ENCODE measurements at regions not wholly inside any gene's neighbourhood (a gene's known extent, or its start where the extent isn't known, plus 50 kb on each side); places are given as distances from the start of the nearest gene placed in this dataset.
"Not testable (repeated sequence)": the region's sequence is repeated elsewhere in the genome, so short reads cannot be mapped to it uniquely, and the experiment has no call there.

DNA sequence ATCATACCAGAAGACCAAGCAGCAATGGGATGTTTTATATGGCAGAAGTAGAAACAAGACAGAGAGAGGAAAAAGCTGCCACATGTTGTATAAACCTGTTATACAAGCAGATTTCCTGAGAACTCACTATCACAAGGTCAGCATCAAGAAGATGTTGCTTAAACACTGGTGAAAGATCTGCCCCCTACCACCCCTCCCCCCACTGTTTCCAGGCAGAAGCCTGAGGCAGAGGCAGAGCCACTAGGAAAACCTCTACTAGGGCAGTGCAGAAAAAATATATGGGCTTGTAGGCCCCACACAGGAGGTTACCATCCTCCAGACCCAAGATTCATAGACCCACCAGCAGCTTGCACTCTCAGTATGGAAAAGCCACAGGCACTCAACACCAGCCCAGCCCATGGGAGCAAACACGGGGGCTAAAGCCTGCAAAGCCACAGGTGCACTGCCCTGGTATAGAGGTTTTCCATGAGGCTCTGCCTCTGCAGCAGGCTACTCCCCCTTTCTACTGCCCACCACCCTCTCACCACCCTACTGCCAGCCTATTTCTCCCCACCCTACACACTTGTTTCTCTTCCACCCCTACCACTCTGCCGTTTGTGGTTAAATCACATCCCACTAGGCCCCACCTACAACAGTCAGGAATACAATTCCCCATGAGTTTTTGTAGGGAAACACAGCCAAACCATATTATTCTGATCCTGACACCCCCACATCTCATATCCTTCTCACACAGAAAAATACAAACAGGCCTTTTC lies 274.2 kb downstream of the POTED start:
- H3K36me3 Mint-ChIP-seq; H3K27ac ChIP-seq (ENCODE audit: low read depth, low read length); H3K4me1 ChIP-seq (ENCODE audit: insufficient read depth, low read length); H3K9me3 Mint-ChIP-seq; H3K27me3 Mint-ChIP-seq; POLR2A ChIA-PET; H3K27me3 ChIP-seq (ENCODE audit: insufficient read depth, low read length, poor library complexity, severe bottlenecking); H3K9me3 ChIP-seq (ENCODE audit: low read length); H3K4me1 Mint-ChIP-seq; H3K4me3 Mint-ChIP-seq; H3K4me3 ChIP-seq (ENCODE audit: low read length); H3K27ac Mint-ChIP-seq; H3K36me3 ChIP-seq (ENCODE audit: insufficient read depth, low read length); CTCF ChIA-PET; DNase-seq: not testable (repeated sequence)

DNA sequence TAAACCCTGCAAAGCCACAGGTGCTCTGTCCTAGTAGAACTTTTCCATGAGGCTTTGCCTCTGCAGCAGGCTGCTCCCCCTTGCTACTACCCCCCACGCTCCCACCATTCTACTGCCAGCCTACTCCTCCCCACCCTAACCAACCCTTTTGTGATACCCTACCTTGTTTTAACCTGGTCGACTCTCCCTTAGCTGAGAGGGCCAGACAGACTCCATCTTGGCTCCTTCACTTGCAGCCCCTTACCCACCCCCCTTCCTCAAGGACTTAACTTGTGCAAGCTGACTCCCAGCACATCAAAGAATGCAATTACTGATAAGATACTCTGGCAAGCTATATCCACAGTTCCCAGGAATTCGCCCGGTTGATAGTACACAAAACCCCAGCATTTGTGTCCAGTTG lies 267.9 kb downstream of the POTED start:
- H3K36me3 ChIP-seq (ENCODE audit: insufficient read depth, low read length); H3K4me3 Mint-ChIP-seq; H3K4me3 ChIP-seq (ENCODE audit: low read length); H3K27me3 ChIP-seq (ENCODE audit: insufficient read depth, low read length, poor library complexity, severe bottlenecking); H3K4me1 ChIP-seq (ENCODE audit: insufficient read depth, low read length); H3K36me3 Mint-ChIP-seq; CTCF ChIA-PET; DNase-seq; H3K9me3 Mint-ChIP-seq; H3K27ac Mint-ChIP-seq; H3K9me3 ChIP-seq (ENCODE audit: low read length); POLR2A ChIA-PET; H3K27me3 Mint-ChIP-seq; H3K27ac ChIP-seq (ENCODE audit: low read depth, low read length); H3K4me1 Mint-ChIP-seq: not testable (repeated sequence)

DNA sequence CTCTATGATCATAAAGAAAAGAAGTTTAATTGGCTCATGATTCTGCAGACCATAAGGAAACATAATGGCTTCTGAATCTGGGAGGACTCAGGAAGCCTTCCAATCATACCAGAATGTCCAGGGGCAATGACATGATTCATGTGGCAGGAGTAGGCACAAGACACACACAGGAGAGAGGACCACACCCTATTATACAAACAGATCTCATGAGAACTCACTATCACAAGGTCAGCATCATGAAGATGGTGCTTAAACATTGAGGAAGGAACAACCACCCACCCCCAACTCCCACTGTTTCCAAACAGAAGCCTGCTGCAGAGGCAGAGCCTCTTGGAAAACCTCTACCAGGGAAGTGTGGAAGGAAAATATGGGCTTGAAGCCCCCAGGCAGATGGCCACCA lies 267.4 kb downstream of the POTED start:
- H3K27ac ChIP-seq (ENCODE audit: low read depth, low read length); DNase-seq; H3K4me1 Mint-ChIP-seq; H3K4me3 ChIP-seq (ENCODE audit: low read length); H3K9me3 ChIP-seq (ENCODE audit: low read length); H3K4me3 Mint-ChIP-seq; H3K9me3 Mint-ChIP-seq; H3K4me1 ChIP-seq (ENCODE audit: insufficient read depth, low read length); POLR2A ChIA-PET; H3K36me3 ChIP-seq (ENCODE audit: insufficient read depth, low read length); H3K27me3 ChIP-seq (ENCODE audit: insufficient read depth, low read length, poor library complexity, severe bottlenecking); H3K27me3 Mint-ChIP-seq; H3K27ac Mint-ChIP-seq; CTCF ChIA-PET; H3K36me3 Mint-ChIP-seq: not testable (repeated sequence)

DNA sequence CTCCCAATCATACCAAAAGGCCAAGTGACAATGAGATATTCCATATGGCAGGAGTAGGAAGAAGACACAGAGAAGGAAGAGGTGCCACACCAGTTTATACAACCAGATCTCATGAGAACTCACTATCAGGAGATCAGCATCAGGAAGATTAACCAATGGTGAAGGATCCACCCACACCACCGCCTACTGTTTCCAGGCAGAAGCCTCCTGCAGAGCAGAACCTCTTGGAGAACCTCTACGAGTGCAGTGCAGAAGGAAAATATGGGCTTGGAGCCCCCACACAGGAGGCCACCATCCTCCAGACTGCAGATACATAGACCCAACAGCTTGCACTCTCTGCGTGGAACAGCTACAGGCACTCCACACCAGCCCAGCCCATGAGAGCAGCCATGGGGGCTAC lies 264.4 kb downstream of the POTED start:
- H3K27me3 ChIP-seq (ENCODE audit: insufficient read depth, low read length, poor library complexity, severe bottlenecking); H3K4me3 Mint-ChIP-seq; H3K9me3 Mint-ChIP-seq; H3K27me3 Mint-ChIP-seq; H3K4me1 ChIP-seq (ENCODE audit: insufficient read depth, low read length); H3K27ac Mint-ChIP-seq; DNase-seq; H3K27ac ChIP-seq (ENCODE audit: low read depth, low read length); H3K9me3 ChIP-seq (ENCODE audit: low read length); H3K4me3 ChIP-seq (ENCODE audit: low read length); H3K36me3 Mint-ChIP-seq; POLR2A ChIA-PET; H3K4me1 Mint-ChIP-seq; H3K36me3 ChIP-seq (ENCODE audit: insufficient read depth, low read length); CTCF ChIA-PET: not testable (repeated sequence)

DNA sequence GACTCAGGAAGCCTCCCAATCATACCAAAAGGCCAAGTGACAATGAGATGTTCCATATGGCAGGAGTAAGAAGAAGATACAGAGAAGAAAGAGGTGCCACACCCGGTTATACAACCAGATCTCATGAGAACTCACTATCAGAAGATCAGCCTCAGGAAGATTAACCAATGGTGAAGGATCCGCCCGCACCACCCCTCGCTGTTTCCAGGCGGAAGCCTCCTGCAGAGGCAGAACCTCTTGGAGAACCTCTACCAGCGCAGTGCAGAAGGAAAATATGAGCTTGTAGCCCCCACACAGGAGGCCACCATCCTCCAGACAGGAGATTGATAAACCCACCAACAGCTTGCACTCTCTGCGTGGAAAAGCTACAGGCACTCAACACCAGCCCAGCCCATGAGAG lies 245.1 kb downstream of the POTED start:
- Mint-ChIP-seq H3K36me3 (peaks cover 0 to 2% (median 0%) of the 10 kb centered on the region in 3 donors), H3K9me3 (peaks cover 0 to 5% (median 0%) of the 10 kb centered on the region in 5 donors), H3K4me3 (no peak overlapping the region), H3K4me1 (no peaks in the 10 kb centered on the region), H3K27me3 (no peaks in the 10 kb centered on the region), H3K27ac (no peak overlapping the region)
- ChIA-PET CTCF (no interaction called here), POLR2A (no interaction called here)
- Histone ChIP-seq H3K9me3 (ENCODE audit: low read length) (no peaks in the 10 kb centered on the region), H3K27me3 (ENCODE audit: insufficient read depth, low read length, poor library complexity, severe bottlenecking) (no peaks in the 10 kb centered on the region), H3K36me3 (ENCODE audit: insufficient read depth, low read length) (no peaks in the 10 kb centered on the region), H3K27ac (ENCODE audit: low read depth, low read length) (no peak overlapping the region), H3K4me1 (ENCODE audit: insufficient read depth, low read length) (no peaks in the 10 kb centered on the region), H3K4me3 (ENCODE audit: low read length) (no peak overlapping the region)
- DNase-seq, result no peak

DNA sequence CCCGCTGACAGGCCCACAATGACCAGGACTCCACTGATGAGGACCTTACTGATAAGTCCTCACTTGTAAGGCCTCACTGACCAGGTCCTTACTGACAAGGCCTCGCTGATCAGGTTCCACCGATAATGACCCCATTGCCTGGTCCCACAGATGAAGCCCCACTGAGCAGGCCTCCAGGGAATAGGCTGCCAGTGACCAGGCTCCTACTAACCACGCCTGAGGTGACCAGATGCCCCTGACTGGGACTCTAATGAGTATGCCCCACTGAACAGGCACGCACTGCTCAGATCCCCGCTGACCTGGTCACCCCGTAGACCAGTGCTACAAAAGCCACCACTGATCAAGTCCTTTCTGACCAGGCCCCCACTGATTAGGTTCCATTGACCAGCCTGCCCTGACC lies 241.2 kb downstream of the POTED start:
- H3K27ac ChIP-seq (ENCODE audit: low read depth, low read length); H3K27ac Mint-ChIP-seq; H3K4me3 Mint-ChIP-seq; H3K4me1 ChIP-seq (ENCODE audit: insufficient read depth, low read length); H3K9me3 Mint-ChIP-seq; H3K9me3 ChIP-seq (ENCODE audit: low read length); H3K36me3 Mint-ChIP-seq; H3K4me1 Mint-ChIP-seq; H3K36me3 ChIP-seq (ENCODE audit: insufficient read depth, low read length); POLR2A ChIA-PET; H3K4me3 ChIP-seq (ENCODE audit: low read length); CTCF ChIA-PET; H3K27me3 Mint-ChIP-seq; DNase-seq; H3K27me3 ChIP-seq (ENCODE audit: insufficient read depth, low read length, poor library complexity, severe bottlenecking): not testable (repeated sequence)

DNA sequence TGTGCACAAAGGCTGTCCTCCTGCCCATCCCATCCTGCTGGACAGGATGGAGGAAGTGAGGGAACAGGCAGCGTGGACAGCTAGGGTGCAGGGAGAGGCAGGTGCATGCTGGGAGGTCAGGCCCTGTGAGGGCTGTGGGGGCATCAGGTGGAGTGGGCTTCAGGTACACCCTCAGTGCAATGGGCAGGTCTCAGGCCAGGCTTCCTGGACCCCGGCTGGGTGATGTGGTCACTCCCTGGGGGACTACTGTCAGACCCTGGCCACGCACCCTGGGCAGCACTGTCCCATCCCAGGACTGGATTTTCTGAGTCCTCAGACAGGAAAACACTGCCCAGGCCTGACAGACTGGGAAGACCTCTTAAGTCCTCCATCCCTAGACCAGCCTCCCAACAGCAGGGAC lies 239.9 kb downstream of the POTED start:
- DNase-seq; H3K27ac Mint-ChIP-seq; H3K36me3 Mint-ChIP-seq; H3K27me3 Mint-ChIP-seq; H3K4me1 Mint-ChIP-seq; H3K9me3 Mint-ChIP-seq; POLR2A ChIA-PET; H3K27me3 ChIP-seq (ENCODE audit: insufficient read depth, low read length, poor library complexity, severe bottlenecking); H3K4me3 ChIP-seq (ENCODE audit: low read length); H3K27ac ChIP-seq (ENCODE audit: low read depth, low read length); CTCF ChIA-PET; H3K9me3 ChIP-seq (ENCODE audit: low read length); H3K36me3 ChIP-seq (ENCODE audit: insufficient read depth, low read length); H3K4me3 Mint-ChIP-seq; H3K4me1 ChIP-seq (ENCODE audit: insufficient read depth, low read length): not testable (repeated sequence)

DNA sequence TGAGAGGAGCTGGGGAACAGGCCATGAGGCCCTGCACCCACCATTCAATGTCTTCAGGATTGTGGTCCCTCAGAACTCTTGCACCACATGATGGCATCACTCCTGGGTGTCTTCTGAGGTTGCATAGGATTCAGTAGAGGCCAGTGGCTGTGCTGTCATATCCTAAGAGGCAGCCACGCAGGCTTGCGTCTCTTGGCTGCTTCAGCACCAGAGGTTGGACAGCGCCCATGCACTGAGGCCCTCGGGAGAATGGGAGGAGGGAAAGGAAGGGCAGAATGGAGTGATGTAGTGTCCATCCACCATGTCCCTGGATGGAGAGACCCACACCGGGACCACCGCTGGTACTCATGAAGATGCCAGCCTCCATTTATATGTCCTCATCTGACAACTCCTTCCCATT lies 237.1 kb downstream of the POTED start:
- DNase-seq; POLR2A ChIA-PET; H3K9me3 ChIP-seq (ENCODE audit: low read length); H3K36me3 ChIP-seq (ENCODE audit: insufficient read depth, low read length); H3K4me1 ChIP-seq (ENCODE audit: insufficient read depth, low read length); H3K27ac ChIP-seq (ENCODE audit: low read depth, low read length); H3K27ac Mint-ChIP-seq; H3K4me1 Mint-ChIP-seq; H3K9me3 Mint-ChIP-seq; CTCF ChIA-PET; H3K4me3 ChIP-seq (ENCODE audit: low read length); H3K36me3 Mint-ChIP-seq; H3K4me3 Mint-ChIP-seq; H3K27me3 Mint-ChIP-seq; H3K27me3 ChIP-seq (ENCODE audit: insufficient read depth, low read length, poor library complexity, severe bottlenecking): not testable (repeated sequence)

DNA sequence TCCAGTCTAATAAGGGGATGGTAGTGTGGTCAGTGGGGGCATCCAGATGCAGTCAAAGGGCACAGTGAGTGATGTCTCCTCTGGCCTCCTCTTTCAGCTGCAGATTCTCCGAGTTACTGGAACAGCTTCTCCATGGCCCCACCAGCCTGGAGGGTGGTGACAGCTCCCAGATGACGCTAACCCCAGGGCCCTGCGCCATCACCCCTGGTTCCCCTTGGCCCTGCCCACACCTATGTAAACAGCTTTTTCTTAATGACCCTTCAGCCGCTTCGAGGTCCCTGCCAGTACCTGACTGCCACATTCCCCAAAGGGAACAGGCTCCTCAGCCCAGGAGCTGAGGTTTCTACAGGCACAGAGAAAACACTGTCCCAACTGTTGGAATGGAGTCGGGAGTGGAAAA lies 235.0 kb downstream of the POTED start:
- H3K4me1 Mint-ChIP-seq; H3K36me3 ChIP-seq (ENCODE audit: insufficient read depth, low read length); CTCF ChIA-PET; H3K27me3 Mint-ChIP-seq; H3K9me3 ChIP-seq (ENCODE audit: low read length); DNase-seq; H3K4me3 Mint-ChIP-seq; H3K4me1 ChIP-seq (ENCODE audit: insufficient read depth, low read length); H3K36me3 Mint-ChIP-seq; H3K27ac ChIP-seq (ENCODE audit: low read depth, low read length); POLR2A ChIA-PET; H3K27me3 ChIP-seq (ENCODE audit: insufficient read depth, low read length, poor library complexity, severe bottlenecking); H3K27ac Mint-ChIP-seq; H3K9me3 Mint-ChIP-seq; H3K4me3 ChIP-seq (ENCODE audit: low read length): not testable (repeated sequence)
